ENCODE measurements at regions not wholly inside any gene's neighbourhood (a gene's known extent, or its start where the extent isn't known, plus 50 kb on each side); places are given as distances from the start of the nearest gene placed in this dataset.
"Not testable (repeated sequence)": the region's sequence is repeated elsewhere in the genome, so short reads cannot be mapped to it uniquely, and the experiment has no call there.

- FAIRE-seq = no peak
These were observed 428.1 kb upstream of the NOX3 start for GRCh38 chr6:155883741-155884140.

- no peak for FAIRE-seq
These were observed 427.7 kb upstream of the NOX3 start for GRCh38 chr6:155883334-155883731.

- FAIRE-seq = no peak
These were observed 427.1 kb upstream of the NOX3 start for GRCh38 chr6:155882527-155883333.

- FAIRE-seq = no peak
These were observed 426.3 kb upstream of the NOX3 start for GRCh38 chr6:155881826-155882526.

GRCh38 chr6:155880900-155881299, 425.3 kb upstream of the NOX3 start:
- FAIRE-seq = no peak

- no peak for FAIRE-seq
These were observed 417.3 kb upstream of the NOX3 start for GRCh38 chr6:155872961-155873360.

- no peak for FAIRE-seq
These were observed 412.0 kb upstream of the NOX3 start for GRCh38 chr6:155867682-155868081.

- not testable (repeated sequence) for FAIRE-seq
These were observed 411.2 kb upstream of the NOX3 start for GRCh38 chr6:155866676-155867390.

GRCh38 chr6:155861821-155862220, 406.2 kb upstream of the NOX3 start:
- FAIRE-seq = no peak

- FAIRE-seq = not testable (repeated sequence)
These were observed 403.3 kb upstream of the NOX3 start for GRCh38 chr6:155858906-155859305.

- FAIRE-seq = no peak
These were observed 399.1 kb upstream of the NOX3 start for GRCh38 chr6:155854787-155855186.

- FAIRE-seq = no peak
These were observed 397.4 kb upstream of the NOX3 start for GRCh38 chr6:155853011-155853410.

GRCh38 chr6:155850408-155850841, 394.8 kb upstream of the NOX3 start:
- FAIRE-seq = no peak

GRCh38 chr6:155847711-155848110, 392.1 kb upstream of the NOX3 start:
- FAIRE-seq = no peak

- no peak for FAIRE-seq
These were observed 381.8 kb upstream of the NOX3 start for GRCh38 chr6:155837474-155837873.

- no peak for FAIRE-seq
These were observed 377.0 kb upstream of the NOX3 start for GRCh38 chr6:155832596-155832995.

GRCh38 chr6:155830531-155830930, 374.9 kb upstream of the NOX3 start:
- FAIRE-seq = no peak

- no peak for FAIRE-seq
These were observed 374.0 kb upstream of the NOX3 start for GRCh38 chr6:155829646-155830045.

GRCh38 chr6:155828989-155829388, 373.4 kb upstream of the NOX3 start:
- no peak for FAIRE-seq

GRCh38 chr6:155818698-155819097, 363.1 kb upstream of the NOX3 start:
- no peak for FAIRE-seq

- no peak for FAIRE-seq
These were observed 357.9 kb upstream of the NOX3 start for GRCh38 chr6:155813548-155813947.

GRCh38 chr6:155807243-155807642, 351.6 kb upstream of the NOX3 start:
- no peak for FAIRE-seq

- FAIRE-seq = no peak
These were observed 345.4 kb upstream of the NOX3 start for GRCh38 chr6:155801046-155801445.

- not testable (repeated sequence) for FAIRE-seq
These were observed 343.2 kb upstream of the NOX3 start for GRCh38 chr6:155798876-155799275.

Measured in TTC549 (cell line).